OCI-LY3 (cell line): ENCODE measurements at regions not wholly inside any gene's neighbourhood (a gene's known extent, or its start where the extent isn't known, plus 50 kb on each side); places are given as distances from the start of the nearest gene placed in this dataset.

Source experiments
- EZH2phosphoT487 ChIP-seq: fragments of 200-600 bp; shearing (Covaris generic); IDR thresholded peaks from 2 replicates; pipeline ENCODE4 v1.6.1; 2018; ENCODE audit warnings: antibody characterized with exemption, mixed run types, low read depth
- TF ChIP-seq, protein P1 (sequence below): fragments of 200-600, 300-600 bp; sonication (generic); IDR thresholded peaks from 2 replicates; pipeline ENCODE4 v1.5.1; 2014; ENCODE audit warnings: antibody characterized with exemption, low read length, low read depth

- no peak for TF ChIP-seq EZH2phosphoT487
- TF ChIP-seq, protein P1, sequence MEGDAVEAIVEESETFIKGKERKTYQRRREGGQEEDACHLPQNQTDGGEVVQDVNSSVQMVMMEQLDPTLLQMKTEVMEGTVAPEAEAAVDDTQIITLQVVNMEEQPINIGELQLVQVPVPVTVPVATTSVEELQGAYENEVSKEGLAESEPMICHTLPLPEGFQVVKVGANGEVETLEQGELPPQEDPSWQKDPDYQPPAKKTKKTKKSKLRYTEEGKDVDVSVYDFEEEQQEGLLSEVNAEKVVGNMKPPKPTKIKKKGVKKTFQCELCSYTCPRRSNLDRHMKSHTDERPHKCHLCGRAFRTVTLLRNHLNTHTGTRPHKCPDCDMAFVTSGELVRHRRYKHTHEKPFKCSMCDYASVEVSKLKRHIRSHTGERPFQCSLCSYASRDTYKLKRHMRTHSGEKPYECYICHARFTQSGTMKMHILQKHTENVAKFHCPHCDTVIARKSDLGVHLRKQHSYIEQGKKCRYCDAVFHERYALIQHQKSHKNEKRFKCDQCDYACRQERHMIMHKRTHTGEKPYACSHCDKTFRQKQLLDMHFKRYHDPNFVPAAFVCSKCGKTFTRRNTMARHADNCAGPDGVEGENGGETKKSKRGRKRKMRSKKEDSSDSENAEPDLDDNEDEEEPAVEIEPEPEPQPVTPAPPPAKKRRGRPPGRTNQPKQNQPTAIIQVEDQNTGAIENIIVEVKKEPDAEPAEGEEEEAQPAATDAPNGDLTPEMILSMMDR: no peak
These were observed 255.0 kb upstream of the MYOCD start for GRCh38 chr17:12410717-12411116.
